Upper lobe of right lung (tissue), 1 donor: ENCODE measurements at regions not wholly inside any gene's neighbourhood (a gene's known extent, or its start where the extent isn't known, plus 50 kb on each side); places are given as distances from the start of the nearest gene placed in this dataset.

Experiments used
- ATAC-seq: fragments of 200-7000 bp; cut with Tn5 transposase; one replicate; pipeline ENCODE4 v1.9.1; 2020; ENCODE audit warnings: mild to moderate bottlenecking, moderate library complexity
- DNase-seq: peaks from one replicate; pipeline ENCODE4 v3.0.0-alpha.2; 2020
- H3K27ac ChIP-seq: fragments of 200-600 bp; one replicate; pipeline ENCODE4 v1.8.0; 2022
- H3K27me3 ChIP-seq: fragments of 200-600 bp; one replicate; pipeline ENCODE4 v1.8.0; 2022; ENCODE audit warnings: mild to moderate bottlenecking
- H3K36me3 ChIP-seq: fragments of 200-600 bp; one replicate; pipeline ENCODE4 v1.8.0; 2022
- H3K4me1 ChIP-seq: fragments of 200-600 bp; one replicate; pipeline ENCODE4 v1.8.0; 2022
- H3K4me3 ChIP-seq: fragments of 200-600 bp; one replicate; pipeline ENCODE4 v1.8.0; 2022; ENCODE audit warnings: mild to moderate bottlenecking
- H3K9me3 ChIP-seq: fragments of 200-600 bp; one replicate; pipeline ENCODE4 v1.8.0; 2022
- CTCF ChIP-seq: fragments of 200-600 bp; IDR thresholded peaks from one replicate; pipeline ENCODE4 v1.8.0; 2022; ENCODE audit warnings: antibody characterized with exemption
- intact Hi-C: fragments of 100-400 bp; cut with DNase I; formaldehyde crosslinking; loops from one replicate; pipeline ENCODE4 v1.11.0; 2022
- donor health status: DM: no; HTN: yes; CAD: no; lungs with severe emphysema.

- intact Hi-C loops, result no loop called here
- no peak overlapping the region for H3K27ac ChIP-seq
- peak; percentile 58 for ATAC-seq
- no peak for TF ChIP-seq CTCF
- H3K4me1 ChIP-seq, result no peaks in the 10 kb centered on the region
- H3K9me3 ChIP-seq, result no peaks in the 10 kb centered on the region
- no peaks in the 10 kb centered on the region for H3K36me3 ChIP-seq
- H3K27me3 ChIP-seq, result no peaks in the 10 kb centered on the region
- no peak for DNase-seq
- H3K4me3 ChIP-seq, result no peak overlapping the region
Observed at GRCh38 chr6:169378620-169379381, 125.2 kb upstream of the THBS2 start.

GRCh38 chr6:169376458-169376857 is 122.8 kb upstream of the THBS2 start:
- ATAC-seq (no peak), DNase-seq (no peak)
- TF ChIP-seq CTCF, result no peak
- H3K36me3 ChIP-seq, result no peaks in the 10 kb centered on the region
- H3K4me3 ChIP-seq, result no peak overlapping the region
- H3K9me3 ChIP-seq, result no peaks in the 10 kb centered on the region
- no peaks in the 10 kb centered on the region for H3K27me3 ChIP-seq
- no peaks in the 10 kb centered on the region for H3K4me1 ChIP-seq
- intact Hi-C loops, result no loop called here
- H3K27ac ChIP-seq, result no peak overlapping the region

GRCh38 chr6:169372589-169372988 is 118.9 kb upstream of the THBS2 start:
- intact Hi-C loops, result no loop called here
- H3K27me3 ChIP-seq, result no peaks in the 10 kb centered on the region
- no peaks in the 10 kb centered on the region for H3K36me3 ChIP-seq
- no peaks in the 10 kb centered on the region for H3K9me3 ChIP-seq
- H3K4me1 ChIP-seq, result no peaks in the 10 kb centered on the region
- H3K27ac ChIP-seq, result no peak overlapping the region
- ATAC-seq (no peak), DNase-seq (no peak)
- no peak for TF ChIP-seq CTCF
- H3K4me3 ChIP-seq, result no peak overlapping the region

GRCh38 chr6:169371344-169372127 is 117.9 kb upstream of the THBS2 start:
- DNase-seq, result no peak
- no peak for TF ChIP-seq CTCF

GRCh38 chr6:169370666-169371343 is 117.2 kb upstream of the THBS2 start:
- intact Hi-C loops, result no loop called here
- no peak overlapping the region for H3K27ac ChIP-seq

More at GRCh38 chr6:169371344-169372127, 117.9 kb upstream of the THBS2 start:
- Histone ChIP-seq H3K9me3 (no peaks in the 10 kb centered on the region), H3K4me3 (no peak overlapping the region), H3K27me3 (no peaks in the 10 kb centered on the region), H3K4me1 (no peaks in the 10 kb centered on the region), H3K36me3 (no peaks in the 10 kb centered on the region), H3K27ac (no peak overlapping the region)
- peak; percentile 16 for ATAC-seq
- intact Hi-C loops, result no loop called here

More at GRCh38 chr6:169370666-169371343, 117.2 kb upstream of the THBS2 start:
- Histone ChIP-seq H3K4me3 (no peak overlapping the region), H3K27me3 (no peaks in the 10 kb centered on the region), H3K4me1 (no peaks in the 10 kb centered on the region), H3K9me3 (no peaks in the 10 kb centered on the region), H3K36me3 (no peaks in the 10 kb centered on the region)
- DNase-seq, result no peak
- ATAC-seq, result no peak
- TF ChIP-seq CTCF, result no peak
